CD4-positive, alpha-beta T cell treated with Interleukin-12 subunit alpha and Interleukin-12 subunit beta, for 1 hour (primary cell): ENCODE measurements at regions not wholly inside any gene's neighbourhood (a gene's known extent, or its start where the extent isn't known, plus 50 kb on each side); places are given as distances from the start of the nearest gene placed in this dataset.

ENCODE experiments used
- DNase-seq: peaks from one replicate; pipeline ENCODE4 v3.0.0-alpha.2; 2020

GRCh38 chr6:18976091-18976490, 588.9 kb downstream of the RNF144B start:
- no peak for DNase-seq

DNA sequence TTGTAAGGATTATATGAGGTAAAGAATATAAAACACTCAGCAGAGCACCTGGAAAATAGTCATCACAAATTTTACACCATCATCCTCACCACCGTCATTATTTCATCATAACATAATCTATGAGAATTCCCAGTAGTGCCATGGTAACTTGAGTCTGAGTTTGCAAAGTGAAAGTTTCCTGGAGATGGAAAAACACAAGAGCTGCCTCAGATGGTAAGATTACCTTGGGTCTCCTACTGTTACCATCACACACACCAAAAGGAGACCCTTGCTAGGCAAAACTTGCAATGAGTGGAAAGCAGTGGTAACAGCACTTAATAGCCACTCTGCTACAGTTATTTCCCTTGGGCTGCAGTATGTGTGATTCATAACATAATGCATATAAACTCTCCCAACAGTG, 589.8 kb downstream of the RNF144B start:
- DNase-seq, result no peak

- DNase-seq, result no peak
Measured at GRCh38 chr6:18978337-18979128, 591.4 kb downstream of the RNF144B start.

- no peak for DNase-seq
Measured at GRCh38 chr6:18985061-18985460, 597.9 kb downstream of the RNF144B start.

DNA sequence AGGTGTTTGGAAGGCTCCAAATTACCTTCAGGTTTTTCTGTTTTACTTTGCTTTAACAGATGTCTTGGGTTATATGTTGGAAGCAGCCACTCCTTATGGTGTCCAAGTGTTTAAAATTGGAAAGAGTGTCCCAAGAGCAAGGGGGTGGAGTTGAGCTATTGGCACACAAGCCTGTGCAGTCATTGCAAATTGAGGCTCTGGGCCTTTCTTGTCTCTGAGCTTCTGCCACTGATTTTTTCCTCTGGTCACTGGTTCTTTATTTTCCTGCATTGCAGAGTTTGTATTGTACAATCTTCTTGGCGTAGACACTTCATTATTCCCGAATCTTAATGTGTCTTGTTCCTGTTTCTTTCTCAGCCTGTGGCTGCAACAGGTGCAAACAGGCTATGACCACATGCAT, 598.8 kb downstream of the RNF144B start:
- DNase-seq, result no peak

GRCh38 chr6:18988636-18989035, 601.5 kb downstream of the RNF144B start:
- no peak for DNase-seq

- no peak for DNase-seq
Measured at GRCh38 chr6:18990059-18990978, 603.2 kb downstream of the RNF144B start.

- no peak for DNase-seq
Measured at GRCh38 chr6:18997375-18997826, 610.3 kb downstream of the RNF144B start.

GRCh38 chr6:19002976-19003560, 615.9 kb downstream of the RNF144B start:
- DNase-seq, result no peak

- DNase-seq, result no peak
Measured at GRCh38 chr6:19004176-19004575, 617.0 kb downstream of the RNF144B start.

DNA sequence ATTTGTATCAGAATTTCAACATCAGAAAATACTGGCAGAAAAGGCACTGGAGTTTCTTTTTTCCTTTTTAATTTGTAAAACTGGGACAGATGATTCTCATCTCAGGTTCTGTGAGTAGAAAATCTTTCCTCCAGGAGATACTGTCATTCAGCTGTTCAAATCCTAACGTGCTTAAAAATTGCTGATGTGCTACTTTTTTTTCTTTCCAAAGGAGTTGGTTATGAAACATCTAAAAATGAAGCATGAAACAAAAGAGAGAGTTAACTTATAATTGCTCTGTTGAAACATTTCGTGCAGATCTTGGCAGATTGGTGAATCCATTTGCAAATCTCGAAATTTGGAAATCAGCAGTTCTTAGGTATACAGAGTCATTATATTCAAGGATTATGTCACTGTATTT, 622.6 kb downstream of the RNF144B start:
- DNase-seq, result no peak

- no peak for DNase-seq
Measured at GRCh38 chr6:19013026-19013705, 626.0 kb downstream of the RNF144B start.

DNA sequence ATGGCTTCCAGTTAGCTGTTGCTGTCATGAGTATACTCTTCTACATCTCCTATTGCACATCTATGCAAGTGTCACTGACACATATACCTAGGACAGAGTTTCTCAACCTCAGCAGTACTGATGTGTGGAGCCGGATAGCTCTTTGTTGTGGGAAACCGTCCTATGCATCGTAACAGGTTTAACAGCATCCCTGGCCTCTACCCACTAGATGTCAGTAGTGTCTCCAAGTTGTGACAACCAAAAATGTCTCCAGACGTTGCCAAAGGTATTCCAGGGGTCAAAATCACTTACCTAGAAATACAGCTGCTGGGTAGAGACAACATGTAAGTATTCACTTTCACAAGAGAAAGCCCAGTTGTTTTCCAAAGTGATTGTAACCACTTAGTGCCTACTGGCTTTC, 637.6 kb downstream of the RNF144B start:
- no peak for DNase-seq

DNA sequence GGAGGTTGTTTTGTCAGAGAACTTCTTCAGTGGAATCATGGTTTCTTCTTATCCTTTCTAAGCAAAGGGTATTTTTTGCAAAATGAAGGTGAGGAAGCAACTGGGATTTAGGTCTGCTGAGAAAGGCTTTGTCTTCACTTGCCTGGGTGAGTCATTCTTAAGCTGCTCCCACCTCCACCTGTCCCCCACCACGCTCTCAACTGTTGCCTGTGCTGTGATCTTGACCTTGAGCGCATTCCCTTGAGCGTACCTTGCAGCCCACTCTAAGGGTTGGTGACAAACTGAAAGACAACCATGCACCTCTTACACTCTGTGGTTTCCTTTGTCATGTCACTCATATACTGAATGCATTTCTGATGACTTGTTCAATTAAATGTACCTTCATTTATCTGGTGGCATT, 641.1 kb downstream of the RNF144B start:
- DNase-seq, result no peak

GRCh38 chr6:19032591-19033295, 645.6 kb downstream of the RNF144B start:
- DNase-seq, result no peak

- no peak for DNase-seq
Measured at GRCh38 chr6:19033683-19034082, 646.5 kb downstream of the RNF144B start.

DNA sequence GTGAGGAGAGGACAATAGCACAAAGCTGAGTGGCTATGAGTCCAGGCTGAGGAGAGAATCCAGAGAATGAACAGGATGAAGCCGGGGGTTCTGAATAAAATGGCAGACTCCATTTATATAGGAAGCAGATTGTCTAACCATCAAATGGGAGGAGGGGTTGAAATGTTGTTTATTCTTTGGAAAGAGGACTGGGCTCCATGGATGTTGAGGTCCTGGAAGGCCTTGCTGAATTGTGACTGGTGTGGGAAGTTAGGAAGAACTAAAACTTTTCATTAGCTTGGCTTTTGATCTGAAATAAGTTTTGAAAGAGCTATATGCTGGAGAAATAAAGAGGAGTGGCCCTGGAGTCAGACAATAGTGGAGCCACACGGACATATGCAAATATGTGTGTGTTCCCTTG, 647.8 kb downstream of the RNF144B start:
- no peak for DNase-seq

DNA sequence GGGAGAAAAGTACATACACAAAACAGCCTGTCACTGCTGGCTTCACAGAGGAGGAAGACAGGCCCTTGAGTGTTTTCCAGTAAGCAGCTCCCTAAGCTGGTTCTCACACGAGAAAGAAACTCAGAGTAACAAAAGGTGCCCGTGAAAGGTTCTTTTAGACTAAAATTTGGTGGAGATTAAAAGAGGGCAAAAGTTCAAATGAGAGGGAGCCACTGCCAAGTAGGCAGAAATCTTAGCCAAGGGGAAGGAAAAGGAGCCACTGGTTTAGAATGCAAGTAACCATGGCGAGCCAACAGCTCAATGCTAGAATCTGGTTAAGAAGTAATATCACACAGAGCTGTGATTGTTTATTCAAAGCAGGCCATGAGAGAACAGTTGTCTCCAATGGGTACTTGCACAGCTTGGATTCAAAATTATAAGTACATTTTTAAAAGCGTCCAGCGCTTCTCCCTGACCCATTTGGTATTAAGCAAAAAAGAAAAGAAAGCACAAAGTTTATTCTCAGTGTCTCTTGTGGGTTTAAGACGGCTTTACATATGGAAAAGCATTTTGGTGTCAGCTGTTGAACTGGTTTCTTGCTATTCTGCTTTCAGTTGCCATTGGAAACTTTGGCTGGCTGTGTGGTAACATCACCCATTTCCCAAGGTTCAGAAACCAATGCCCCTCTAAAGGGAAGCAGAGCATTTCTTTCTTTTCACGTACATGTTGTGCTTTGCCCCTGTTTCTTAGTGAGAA, 648.5 kb downstream of the RNF144B start:
- DNase-seq, result no peak

DNA sequence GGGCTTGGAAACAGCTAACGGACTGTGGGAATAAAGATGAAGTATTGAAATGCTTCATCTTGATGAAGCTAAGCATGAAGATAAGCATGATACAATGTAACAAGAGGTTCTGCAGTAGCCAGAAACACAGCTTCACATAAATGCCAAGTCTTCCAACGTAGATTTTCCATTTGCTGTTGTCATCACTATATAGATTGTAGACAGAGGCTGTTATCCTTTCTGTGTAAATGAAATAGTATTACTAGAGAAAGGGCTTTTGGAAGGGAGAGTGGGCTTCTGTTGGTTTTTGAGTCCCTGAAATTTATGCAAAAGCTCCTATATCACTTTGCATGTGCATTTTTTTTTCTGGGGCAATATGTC, 649.0 kb downstream of the RNF144B start:
- DNase-seq, result no peak

- no peak for DNase-seq
Measured at GRCh38 chr6:19037607-19038006, 650.5 kb downstream of the RNF144B start.

DNA sequence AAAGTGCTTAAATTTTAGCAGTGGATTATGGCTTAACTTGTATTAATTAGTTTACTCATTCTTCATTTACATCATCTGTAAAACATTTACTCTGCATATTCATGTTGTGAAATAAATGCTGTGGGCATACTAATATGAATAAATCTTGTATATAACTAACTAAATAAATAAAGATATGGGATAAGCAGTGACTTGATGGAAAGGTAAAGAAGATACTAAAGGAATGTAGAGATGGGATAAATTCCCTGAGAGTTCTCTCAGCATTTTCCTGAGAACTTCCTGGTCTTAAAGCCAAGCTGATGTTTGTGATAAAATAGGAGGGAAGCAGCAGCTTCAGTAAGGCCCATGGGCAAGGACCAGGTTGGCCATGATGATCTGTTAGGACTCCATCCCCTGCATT, 652.1 kb downstream of the RNF144B start:
- no peak for DNase-seq

- no peak for DNase-seq
Measured at GRCh38 chr6:19041906-19042305, 654.8 kb downstream of the RNF144B start.
